Activated naive CD8-positive, alpha-beta T cell treated with anti-CD3 and anti-CD28 coated beads, Interleukin-2, amount 50 U/mL, for 24 hours (primary cell): ENCODE measurements at regions not wholly inside any gene's neighbourhood (a gene's known extent, or its start where the extent isn't known, plus 50 kb on each side); places are given as distances from the start of the nearest gene placed in this dataset.

Source experiments
- ATAC-seq: fragments of 150-1000 bp; cut with Tn5 transposase; one replicate; pipeline ENCODE4 v1.10.0; 2021
- DNase-seq: peaks from one replicate; pipeline ENCODE4 v3.0.0; 2021
- H3K27ac Mint-ChIP-seq: one replicate; pipeline ENCODE4 v1.8.0; 2021; ENCODE audit warnings: mild to moderate bottlenecking, mixed read lengths
- H3K27me3 Mint-ChIP-seq: one replicate; pipeline ENCODE4 v1.8.0; 2021; ENCODE audit warnings: mixed read lengths
- H3K36me3 Mint-ChIP-seq: one replicate; pipeline ENCODE4 v1.8.0; 2021; ENCODE audit warnings: low read depth, mixed read lengths
- H3K4me1 Mint-ChIP-seq: one replicate; pipeline ENCODE4 v1.8.0; 2021; ENCODE audit warnings: mixed read lengths
- H3K4me3 Mint-ChIP-seq: one replicate; pipeline ENCODE4 v1.8.0; 2021; ENCODE audit warnings: mild to moderate bottlenecking, moderate library complexity, mixed read lengths
- H3K9me3 Mint-ChIP-seq: one replicate; pipeline ENCODE4 v1.8.0; 2021; ENCODE audit warnings: mixed read lengths

DNA sequence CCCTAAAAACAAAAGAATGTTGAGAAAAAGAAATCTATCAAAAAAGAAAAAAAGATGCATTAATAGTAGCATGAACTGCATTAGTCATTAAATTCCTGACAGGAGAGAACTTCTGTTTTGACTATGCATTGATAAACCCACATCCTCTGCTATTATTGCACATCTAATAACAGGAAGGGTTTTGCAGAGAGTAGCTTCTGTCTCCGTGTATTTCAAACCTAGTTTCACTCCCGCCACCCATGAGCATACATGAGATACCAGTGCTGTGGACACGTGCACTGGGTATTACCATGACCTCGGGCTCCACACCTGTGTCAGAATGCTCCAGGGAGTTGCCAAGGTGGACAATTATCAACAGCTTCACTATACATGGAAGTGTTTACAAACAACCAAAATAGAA lies 449.1 kb upstream of the SOX5 start:
- H3K36me3 Mint-ChIP-seq = no peaks in the 10 kb centered on the region
- no peak overlapping the region for H3K4me3 Mint-ChIP-seq
- DNase-seq = no peak
- no peak overlapping the region for H3K27ac Mint-ChIP-seq
- no peaks in the 10 kb centered on the region for H3K9me3 Mint-ChIP-seq
- ATAC-seq = no peak
- H3K4me1 Mint-ChIP-seq = no peaks in the 10 kb centered on the region
- no peaks in the 10 kb centered on the region for H3K27me3 Mint-ChIP-seq

DNA sequence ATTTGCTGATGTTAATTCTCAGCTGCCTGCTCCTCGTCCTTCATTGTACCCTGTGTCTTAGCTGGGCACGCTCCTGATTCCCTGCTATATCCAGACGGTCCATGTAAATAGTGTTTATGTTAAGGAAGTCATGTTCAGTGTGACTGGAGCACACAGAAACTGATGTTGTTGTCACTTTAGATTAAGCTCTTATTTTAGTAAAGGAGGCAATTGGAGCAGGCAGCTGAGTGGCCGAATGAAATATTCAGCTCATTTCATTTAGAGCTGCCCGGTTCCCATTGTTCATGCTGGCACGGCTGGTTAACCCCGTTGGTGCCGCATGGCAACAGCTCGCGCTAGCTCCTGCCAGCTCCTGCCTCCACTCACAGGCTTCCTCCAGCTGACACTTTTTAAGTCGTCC lies 446.8 kb upstream of the SOX5 start:
- Mint-ChIP-seq H3K4me1 (no peaks in the 10 kb centered on the region), H3K27me3 (no peaks in the 10 kb centered on the region), H3K4me3 (no peak overlapping the region), H3K9me3 (peaks cover 6% of the 10 kb centered on the region), H3K27ac (no peak overlapping the region), H3K36me3 (no peaks in the 10 kb centered on the region)
- no peak for ATAC-seq
- no peak for DNase-seq

GRCh38 chr12:24394246-24394645 lies 444.8 kb upstream of the SOX5 start:
- Mint-ChIP-seq H3K27ac (no peak overlapping the region), H3K4me3 (no peak overlapping the region), H3K4me1 (no peaks in the 10 kb centered on the region), H3K36me3 (no peaks in the 10 kb centered on the region), H3K27me3 (no peaks in the 10 kb centered on the region), H3K9me3 (peaks cover 11% of the 10 kb centered on the region)
- no peak for ATAC-seq
- DNase-seq = no peak

GRCh38 chr12:24393071-24393470 lies 443.6 kb upstream of the SOX5 start:
- H3K27me3 Mint-ChIP-seq = no peaks in the 10 kb centered on the region
- H3K27ac Mint-ChIP-seq = no peak overlapping the region
- DNase-seq (no peak), ATAC-seq (no peak)
- H3K9me3 Mint-ChIP-seq = peaks cover 11% of the 10 kb centered on the region
- no peaks in the 10 kb centered on the region for H3K4me1 Mint-ChIP-seq
- no peak overlapping the region for H3K4me3 Mint-ChIP-seq
- H3K36me3 Mint-ChIP-seq = no peaks in the 10 kb centered on the region

GRCh38 chr12:24389394-24389793 lies 439.9 kb upstream of the SOX5 start:
- no peaks in the 10 kb centered on the region for H3K36me3 Mint-ChIP-seq
- no peaks in the 10 kb centered on the region for H3K4me1 Mint-ChIP-seq
- peaks cover 11% of the 10 kb centered on the region for H3K9me3 Mint-ChIP-seq
- no peaks in the 10 kb centered on the region for H3K27me3 Mint-ChIP-seq
- ATAC-seq (no peak), DNase-seq (no peak)
- H3K4me3 Mint-ChIP-seq = no peak overlapping the region
- H3K27ac Mint-ChIP-seq = no peak overlapping the region

DNA sequence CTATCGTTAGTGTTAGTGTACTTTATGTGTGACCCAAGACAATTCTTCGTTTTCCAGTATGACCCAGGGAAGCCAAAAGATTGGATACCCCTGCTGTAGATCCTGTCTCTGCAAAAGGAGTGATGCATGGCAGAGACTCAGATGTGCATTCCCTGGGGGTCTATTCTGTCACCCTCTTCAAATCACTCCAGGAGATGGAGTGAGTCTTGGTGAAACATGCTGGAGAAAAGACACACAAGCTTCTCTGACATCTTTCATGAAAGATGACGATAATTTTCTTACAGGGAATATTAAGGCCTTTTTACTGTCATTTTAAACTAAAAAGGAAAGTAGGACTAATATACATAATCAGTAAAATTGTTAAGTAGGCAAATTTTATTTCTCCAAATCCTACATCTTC lies 437.9 kb upstream of the SOX5 start:
- no peak for ATAC-seq
- H3K27ac Mint-ChIP-seq = no peak overlapping the region
- no peaks in the 10 kb centered on the region for H3K4me1 Mint-ChIP-seq
- DNase-seq = no peak
- H3K27me3 Mint-ChIP-seq = no peaks in the 10 kb centered on the region
- H3K36me3 Mint-ChIP-seq = no peaks in the 10 kb centered on the region
- H3K4me3 Mint-ChIP-seq = no peak overlapping the region
- peaks cover 19% of the 10 kb centered on the region for H3K9me3 Mint-ChIP-seq

DNA sequence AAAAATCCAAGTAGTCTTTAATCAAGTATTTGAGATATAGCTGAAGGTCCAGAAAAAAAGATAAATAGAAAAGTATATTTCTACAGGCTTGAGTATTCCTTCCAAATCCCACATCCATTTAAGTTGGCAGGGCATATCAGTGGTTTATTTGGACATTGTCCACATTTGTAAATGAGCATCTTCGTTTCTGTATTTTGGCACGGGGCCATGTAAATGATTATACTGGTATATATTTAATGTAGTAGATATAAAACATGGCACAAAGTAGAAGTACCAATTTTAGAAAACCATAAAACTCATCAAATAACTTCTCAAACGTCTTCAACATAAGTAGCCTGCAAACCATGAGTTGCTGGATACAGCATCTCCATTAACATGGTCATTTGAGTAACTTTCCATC lies 437.4 kb upstream of the SOX5 start:
- H3K27me3 Mint-ChIP-seq = no peaks in the 10 kb centered on the region
- H3K9me3 Mint-ChIP-seq = peaks cover 18% of the 10 kb centered on the region
- no peak overlapping the region for H3K27ac Mint-ChIP-seq
- no peak for DNase-seq
- no peak overlapping the region for H3K4me3 Mint-ChIP-seq
- ATAC-seq = no peak
- no peaks in the 10 kb centered on the region for H3K36me3 Mint-ChIP-seq
- H3K4me1 Mint-ChIP-seq = no peaks in the 10 kb centered on the region

DNA sequence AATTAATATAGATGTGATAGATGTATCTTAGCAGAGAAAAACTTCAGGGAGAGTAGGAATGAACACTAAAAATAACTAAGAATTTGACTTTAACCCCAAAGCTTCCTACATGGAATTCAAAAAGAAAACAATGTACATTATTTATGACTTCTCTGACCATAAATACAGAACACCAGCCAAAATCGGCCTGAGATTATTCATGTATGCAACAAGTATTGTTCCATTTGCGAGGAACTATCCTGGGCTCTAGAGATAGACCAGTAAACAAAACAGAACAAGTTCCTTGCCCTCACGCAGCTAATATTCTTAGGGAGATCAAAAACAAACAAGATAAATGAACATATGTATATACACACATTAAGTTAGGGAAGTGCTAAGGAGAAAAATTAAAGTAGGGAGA lies 432.3 kb upstream of the SOX5 start:
- Mint-ChIP-seq H3K27ac (no peak overlapping the region), H3K27me3 (no peaks in the 10 kb centered on the region), H3K4me3 (no peak overlapping the region), H3K36me3 (no peaks in the 10 kb centered on the region), H3K9me3 (peaks cover 16% of the 10 kb centered on the region), H3K4me1 (peaks cover 2% of the 10 kb centered on the region)
- DNase-seq (no peak), ATAC-seq (no peak)

DNA sequence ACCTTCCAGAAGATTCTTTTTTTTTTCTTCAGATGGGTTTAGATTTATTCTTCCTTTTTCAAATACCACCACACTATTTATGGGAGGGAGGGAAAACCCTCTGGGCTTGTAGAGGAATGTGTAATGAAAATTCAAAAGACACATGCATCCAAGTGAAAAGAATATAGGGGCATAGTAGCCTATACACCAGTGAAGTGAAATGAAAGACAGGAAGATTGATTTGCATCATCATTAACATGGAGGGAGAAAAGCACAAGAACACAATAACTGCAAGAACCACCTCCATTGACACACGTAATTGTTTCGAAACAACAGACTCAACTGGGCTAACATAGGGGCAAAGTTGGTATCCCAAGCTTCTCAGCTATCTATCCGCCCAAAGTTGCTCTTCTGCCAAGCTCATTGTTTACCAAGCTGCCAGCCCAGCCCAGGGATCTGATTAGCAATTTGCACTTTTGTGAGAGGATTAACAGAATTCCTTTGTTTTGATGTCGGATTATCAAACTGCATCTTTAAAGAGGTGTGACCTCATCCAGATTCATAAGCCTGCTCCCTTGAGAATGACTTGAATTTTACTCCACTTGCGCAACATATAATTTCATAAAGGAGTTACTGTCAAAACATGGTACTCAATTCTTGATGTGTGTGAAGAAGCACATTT lies 430.5 kb upstream of the SOX5 start:
- H3K27me3 Mint-ChIP-seq = no peaks in the 10 kb centered on the region
- H3K4me3 Mint-ChIP-seq = no peak overlapping the region
- H3K36me3 Mint-ChIP-seq = no peaks in the 10 kb centered on the region
- ATAC-seq (no peak), DNase-seq (no peak)
- H3K9me3 Mint-ChIP-seq = peaks cover 19% of the 10 kb centered on the region
- H3K27ac Mint-ChIP-seq = no peak overlapping the region
- H3K4me1 Mint-ChIP-seq = peaks cover 2% of the 10 kb centered on the region

GRCh38 chr12:24379433-24379832 lies 430.0 kb upstream of the SOX5 start:
- no peak overlapping the region for H3K4me3 Mint-ChIP-seq
- DNase-seq = no peak
- no peaks in the 10 kb centered on the region for H3K36me3 Mint-ChIP-seq
- no peaks in the 10 kb centered on the region for H3K27me3 Mint-ChIP-seq
- H3K9me3 Mint-ChIP-seq = peaks cover 19% of the 10 kb centered on the region
- no peak overlapping the region for H3K27ac Mint-ChIP-seq
- H3K4me1 Mint-ChIP-seq = peaks cover 2% of the 10 kb centered on the region
- no peak for ATAC-seq

DNA sequence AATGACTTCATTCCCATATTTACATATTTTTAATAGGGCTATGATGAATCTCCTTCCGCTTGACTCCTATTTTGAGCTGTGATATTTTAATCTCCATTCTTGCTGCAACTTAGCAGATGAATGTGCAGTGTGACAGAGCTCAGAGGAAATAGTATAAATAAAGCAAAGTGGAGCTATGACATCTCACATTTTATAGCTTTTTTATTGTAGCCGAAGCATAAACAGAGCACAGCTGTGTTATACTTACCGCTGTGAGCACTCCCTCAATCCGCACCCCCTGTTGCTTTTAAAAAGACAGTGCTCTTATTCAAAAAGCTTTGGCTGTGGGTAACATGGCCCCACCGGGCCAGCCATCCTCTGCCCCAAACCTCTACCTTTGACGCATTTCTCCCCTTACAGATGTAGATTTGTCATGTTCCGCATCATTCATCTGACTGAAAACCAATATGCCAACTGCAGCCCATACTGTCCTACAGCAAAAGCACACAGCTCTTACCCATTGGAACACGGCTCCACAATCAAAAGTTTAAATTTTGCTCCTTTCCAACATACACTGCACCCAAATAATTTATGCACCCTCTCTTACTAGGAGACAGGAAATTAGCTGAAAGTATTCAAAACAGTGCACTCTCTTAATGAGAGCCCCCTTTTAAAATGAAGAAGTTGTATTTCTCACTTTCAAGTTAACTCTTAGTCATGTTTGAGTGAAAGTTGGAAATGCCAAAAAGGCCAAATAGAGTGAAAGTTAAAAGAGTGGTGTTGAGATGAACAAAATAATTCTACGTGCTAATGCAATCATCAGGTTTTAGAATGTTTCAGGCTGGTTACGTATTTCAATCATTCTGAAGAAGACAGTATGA lies 429.3 kb upstream of the SOX5 start:
- no peak for ATAC-seq
- no peak overlapping the region for H3K27ac Mint-ChIP-seq
- peaks cover 2% of the 10 kb centered on the region for H3K4me1 Mint-ChIP-seq
- no peaks in the 10 kb centered on the region for H3K36me3 Mint-ChIP-seq
- H3K27me3 Mint-ChIP-seq = no peaks in the 10 kb centered on the region
- no peak overlapping the region for H3K4me3 Mint-ChIP-seq
- DNase-seq = no peak
- peaks cover 14% of the 10 kb centered on the region for H3K9me3 Mint-ChIP-seq

GRCh38 chr12:24374452-24374851 lies 425.0 kb upstream of the SOX5 start:
- Mint-ChIP-seq H3K9me3 (peaks cover 3% of the 10 kb centered on the region), H3K4me1 (peaks cover 2% of the 10 kb centered on the region), H3K27me3 (no peaks in the 10 kb centered on the region), H3K36me3 (no peaks in the 10 kb centered on the region), H3K4me3 (no peak overlapping the region), H3K27ac (no peak overlapping the region)
- DNase-seq = no peak
- no peak for ATAC-seq

- Mint-ChIP-seq H3K27ac (no peak overlapping the region), H3K4me1 (no peaks in the 10 kb centered on the region), H3K4me3 (no peak overlapping the region), H3K27me3 (no peaks in the 10 kb centered on the region), H3K9me3 (peaks cover 3% of the 10 kb centered on the region), H3K36me3 (no peaks in the 10 kb centered on the region)
- no peak for DNase-seq
- no peak for ATAC-seq
Observed at GRCh38 chr12:24373004-24373403, 423.5 kb upstream of the SOX5 start.

GRCh38 chr12:24366514-24366913 lies 417.0 kb upstream of the SOX5 start:
- H3K4me3 Mint-ChIP-seq = no peak overlapping the region
- no peaks in the 10 kb centered on the region for H3K36me3 Mint-ChIP-seq
- no peak for DNase-seq
- no peaks in the 10 kb centered on the region for H3K27me3 Mint-ChIP-seq
- no peak overlapping the region for H3K27ac Mint-ChIP-seq
- no peaks in the 10 kb centered on the region for H3K9me3 Mint-ChIP-seq
- H3K4me1 Mint-ChIP-seq = no peaks in the 10 kb centered on the region
- no peak for ATAC-seq

DNA sequence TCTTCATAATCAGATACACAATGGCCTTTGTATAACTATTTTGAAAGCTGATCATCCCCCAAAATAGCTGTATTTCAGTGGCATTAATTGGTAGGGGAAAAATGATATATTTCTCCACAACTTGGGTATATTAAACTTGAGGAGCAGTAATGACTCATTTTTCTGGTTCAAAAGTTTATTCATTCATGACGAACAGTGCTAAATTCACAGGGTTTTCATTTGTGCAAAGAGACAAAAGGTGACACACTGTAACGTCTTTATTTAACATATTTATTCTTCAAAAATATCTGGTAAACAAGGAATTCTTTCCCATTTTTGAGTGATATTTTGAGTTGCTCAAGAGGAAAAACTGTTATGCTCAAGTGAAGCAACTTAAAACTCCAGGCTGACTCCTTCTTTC lies 415.5 kb upstream of the SOX5 start:
- H3K27me3 Mint-ChIP-seq = no peaks in the 10 kb centered on the region
- H3K4me3 Mint-ChIP-seq = no peak overlapping the region
- no peak for ATAC-seq

More for the DNA sequence above, 415.5 kb upstream of the SOX5 start:
- H3K36me3 Mint-ChIP-seq = no peaks in the 10 kb centered on the region
- H3K4me1 Mint-ChIP-seq = no peaks in the 10 kb centered on the region
- no peak overlapping the region for H3K27ac Mint-ChIP-seq
- H3K9me3 Mint-ChIP-seq = no peaks in the 10 kb centered on the region
- DNase-seq = no peak
